ENCODE measurements at regions not wholly inside any gene's neighbourhood (a gene's known extent, or its start where the extent isn't known, plus 50 kb on each side); places are given as distances from the start of the nearest gene placed in this dataset.

DNA sequence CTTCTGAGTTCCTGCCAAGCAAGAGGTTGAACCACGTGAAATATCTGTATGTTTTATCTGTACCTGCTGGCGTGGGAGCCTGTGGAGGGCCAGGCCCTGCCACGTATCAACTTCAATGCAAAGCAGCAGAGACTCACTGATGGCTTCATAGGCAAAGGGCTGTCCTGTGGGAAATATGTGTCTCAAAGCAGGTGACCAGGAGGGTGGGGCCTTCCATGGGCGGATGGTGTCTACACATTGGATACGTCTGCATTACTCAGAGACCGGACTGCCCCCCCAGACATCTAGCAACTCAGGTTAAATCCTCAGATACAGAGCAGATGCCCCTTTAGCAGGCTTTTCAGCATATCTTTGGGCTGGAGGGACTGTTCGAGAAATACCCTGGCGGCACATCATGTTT, 210.8 kb upstream of the C1orf174 start:
- TF ChIP-seq, protein P1, sequence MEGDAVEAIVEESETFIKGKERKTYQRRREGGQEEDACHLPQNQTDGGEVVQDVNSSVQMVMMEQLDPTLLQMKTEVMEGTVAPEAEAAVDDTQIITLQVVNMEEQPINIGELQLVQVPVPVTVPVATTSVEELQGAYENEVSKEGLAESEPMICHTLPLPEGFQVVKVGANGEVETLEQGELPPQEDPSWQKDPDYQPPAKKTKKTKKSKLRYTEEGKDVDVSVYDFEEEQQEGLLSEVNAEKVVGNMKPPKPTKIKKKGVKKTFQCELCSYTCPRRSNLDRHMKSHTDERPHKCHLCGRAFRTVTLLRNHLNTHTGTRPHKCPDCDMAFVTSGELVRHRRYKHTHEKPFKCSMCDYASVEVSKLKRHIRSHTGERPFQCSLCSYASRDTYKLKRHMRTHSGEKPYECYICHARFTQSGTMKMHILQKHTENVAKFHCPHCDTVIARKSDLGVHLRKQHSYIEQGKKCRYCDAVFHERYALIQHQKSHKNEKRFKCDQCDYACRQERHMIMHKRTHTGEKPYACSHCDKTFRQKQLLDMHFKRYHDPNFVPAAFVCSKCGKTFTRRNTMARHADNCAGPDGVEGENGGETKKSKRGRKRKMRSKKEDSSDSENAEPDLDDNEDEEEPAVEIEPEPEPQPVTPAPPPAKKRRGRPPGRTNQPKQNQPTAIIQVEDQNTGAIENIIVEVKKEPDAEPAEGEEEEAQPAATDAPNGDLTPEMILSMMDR (IDR thresholded peaks at IDR 0.05; ENCODE audit: unreplicated experiment) = no peak
- no peak overlapping the region for H3K27ac Mint-ChIP-seq (ENCODE audit: low read depth, unreplicated experiment)
- CTCF ChIA-PET = no interaction called here
- POLR2A ChIA-PET = no interaction called here
- H3K4me3 Mint-ChIP-seq (ENCODE audit: unreplicated experiment) = no peak overlapping the region
- H3K9me3 Mint-ChIP-seq (ENCODE audit: unreplicated experiment) = peaks cover 35% of the 10 kb centered on the region
- no peaks in the 10 kb centered on the region for H3K4me1 Mint-ChIP-seq (ENCODE audit: insufficient read depth, unreplicated experiment)
- intact Hi-C loops (cut with micrococcal nuclease) = no loop called here
- no peak for DNase-seq (ENCODE audit: unreplicated experiment)
- BruUV-seq (replicated peaks) = no TSS peak
- no peaks in the 10 kb centered on the region for H3K36me3 Mint-ChIP-seq (ENCODE audit: insufficient read depth, unreplicated experiment)
- H3K27me3 Mint-ChIP-seq (ENCODE audit: insufficient read depth, unreplicated experiment) = no peaks in the 10 kb centered on the region

GRCh38 chr1:4113897-4114296, 213.8 kb upstream of the C1orf174 start:
- POLR2A ChIA-PET = interaction anchor here (0.5 kb wide), 1 partner anchor 218 kb away, joined by 5 read pairs; no protein-coding TSS in a partner anchor
- no peak overlapping the region for H3K27ac Mint-ChIP-seq (ENCODE audit: low read depth, unreplicated experiment)

GRCh38 chr1:4115191-4115900, 215.3 kb upstream of the C1orf174 start:
- ChIA-PET CTCF (no interaction called here), POLR2A (no interaction called here)
- H3K9me3 Mint-ChIP-seq (ENCODE audit: unreplicated experiment) = peaks cover 29% of the 10 kb centered on the region

More at GRCh38 chr1:4113897-4114296, 213.8 kb upstream of the C1orf174 start:
- Mint-ChIP-seq H3K9me3 (ENCODE audit: unreplicated experiment) (peaks cover 35% of the 10 kb centered on the region), H3K4me3 (ENCODE audit: unreplicated experiment) (no peak overlapping the region), H3K27me3 (ENCODE audit: insufficient read depth, unreplicated experiment) (no peaks in the 10 kb centered on the region), H3K4me1 (ENCODE audit: insufficient read depth, unreplicated experiment) (no peaks in the 10 kb centered on the region), H3K36me3 (ENCODE audit: insufficient read depth, unreplicated experiment) (no peaks in the 10 kb centered on the region)
- no peak for DNase-seq (ENCODE audit: unreplicated experiment)
- CTCF ChIA-PET = no interaction called here
- TF ChIP-seq, protein P1 (IDR thresholded peaks at IDR 0.05; ENCODE audit: unreplicated experiment) = no peak
- BruUV-seq (replicated peaks) = no TSS peak
- intact Hi-C loops (cut with micrococcal nuclease) = no loop called here

DNA sequence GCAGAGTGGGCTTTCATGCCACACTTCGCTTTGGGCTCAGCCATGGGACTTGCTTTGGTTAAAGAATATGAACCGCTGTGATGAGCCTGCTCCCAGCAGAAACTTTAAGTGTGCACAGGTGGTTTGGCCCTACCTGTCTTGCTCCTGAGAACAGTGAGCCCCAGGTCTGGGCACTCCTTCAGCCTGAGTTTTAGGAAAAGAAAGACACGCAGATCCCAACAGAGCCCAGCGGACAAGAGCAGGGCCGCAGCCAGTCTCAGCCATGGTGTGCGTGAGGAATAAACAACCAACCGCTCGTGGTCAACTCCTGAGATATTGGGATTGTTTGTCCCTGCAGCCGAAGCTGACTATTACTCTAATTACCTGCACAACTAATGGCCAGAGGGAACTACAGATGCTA, 217.1 kb upstream of the C1orf174 start:
- no peak for DNase-seq (ENCODE audit: unreplicated experiment)
- ChIA-PET POLR2A (no interaction called here), CTCF (no interaction called here)
- intact Hi-C loops (cut with micrococcal nuclease) = no loop called here
- Mint-ChIP-seq H3K27me3 (ENCODE audit: insufficient read depth, unreplicated experiment) (no peaks in the 10 kb centered on the region), H3K36me3 (ENCODE audit: insufficient read depth, unreplicated experiment) (no peaks in the 10 kb centered on the region), H3K27ac (ENCODE audit: low read depth, unreplicated experiment) (no peak overlapping the region), H3K9me3 (ENCODE audit: unreplicated experiment) (peaks cover 17% of the 10 kb centered on the region), H3K4me1 (ENCODE audit: insufficient read depth, unreplicated experiment) (no peaks in the 10 kb centered on the region), H3K4me3 (ENCODE audit: unreplicated experiment) (no peak overlapping the region)
- TF ChIP-seq, protein P1 (IDR thresholded peaks at IDR 0.05; ENCODE audit: unreplicated experiment) = no peak
- no TSS peak for BruUV-seq (replicated peaks)

More at GRCh38 chr1:4115191-4115900, 215.3 kb upstream of the C1orf174 start:
- BruUV-seq (replicated peaks) = no TSS peak
- intact Hi-C loops (cut with micrococcal nuclease) = no loop called here
- Mint-ChIP-seq H3K36me3 (ENCODE audit: insufficient read depth, unreplicated experiment) (no peaks in the 10 kb centered on the region), H3K27ac (ENCODE audit: low read depth, unreplicated experiment) (no peak overlapping the region), H3K4me3 (ENCODE audit: unreplicated experiment) (no peak overlapping the region), H3K27me3 (ENCODE audit: insufficient read depth, unreplicated experiment) (no peaks in the 10 kb centered on the region), H3K4me1 (ENCODE audit: insufficient read depth, unreplicated experiment) (no peaks in the 10 kb centered on the region)
- DNase-seq (ENCODE audit: unreplicated experiment) = no peak
- TF ChIP-seq, protein P1 (IDR thresholded peaks at IDR 0.05; ENCODE audit: unreplicated experiment) = no peak

Measured in MCF 10A (cell line).